ENCODE measurements at regions not wholly inside any gene's neighbourhood (a gene's known extent, or its start where the extent isn't known, plus 50 kb on each side); places are given as distances from the start of the nearest gene placed in this dataset.

- H3K4me3 Mint-ChIP-seq (ENCODE audit: unreplicated experiment) = no peak overlapping the region
- H3K9me3 Mint-ChIP-seq (ENCODE audit: unreplicated experiment) = peaks cover 4% of the 10 kb centered on the region
- H3K27ac Mint-ChIP-seq (ENCODE audit: unreplicated experiment) = no peak overlapping the region
- Histone ChIP-seq H3K9me3 (ENCODE audit: insufficient read depth, low read depth, low read length) (no peaks in the 10 kb centered on the region), H2AFZ (ENCODE audit: low read depth, low read length) (no peak overlapping the region), H3K4me1 (ENCODE audit: insufficient read depth, low read length) (no peaks in the 10 kb centered on the region), H3K27ac (ENCODE audit: low read depth, low read length) (no peak overlapping the region), H3K27me3 (ENCODE audit: insufficient read depth, low read length) (no peaks in the 10 kb centered on the region), H3K79me2 (ENCODE audit: insufficient read depth, low read length) (no peaks in the 10 kb centered on the region), H3K4me3 (ENCODE audit: insufficient read depth, low read depth, low read length) (no peak overlapping the region), H3K4me2 (ENCODE audit: low read length) (no peak overlapping the region), H3K9ac (ENCODE audit: low read length) (no peak overlapping the region), H3K36me3 (ENCODE audit: insufficient read depth, low read length) (no peaks in the 10 kb centered on the region), H4K20me1 (ENCODE audit: insufficient read depth, low read length) (no peaks in the 10 kb centered on the region)
- DNase-seq (ENCODE audit: low read depth) (no peak), FAIRE-seq (no peak)
- H3K27me3 Mint-ChIP-seq (ENCODE audit: low read depth, unreplicated experiment) = no peaks in the 10 kb centered on the region
- no peaks in the 10 kb centered on the region for H3K4me1 Mint-ChIP-seq (ENCODE audit: low read depth, unreplicated experiment)
- TF ChIP-seq EZH2 (IDR thresholded peaks at IDR 0.05; ENCODE audit: insufficient read depth, low read length) (no peak), CTCF (IDR thresholded peaks at IDR 0.05; ENCODE audit: insufficient read depth, low read depth, low read length) (no peak)
- H3K36me3 Mint-ChIP-seq (ENCODE audit: low read depth, unreplicated experiment) = no peaks in the 10 kb centered on the region
These were observed 217.7 kb upstream of the ZP4 start for GRCh38 chr1:238108417-238108816.

GRCh38 chr1:238107322-238107721 lies 216.6 kb upstream of the ZP4 start:
- Histone ChIP-seq H3K36me3 (ENCODE audit: insufficient read depth, low read length) (no peaks in the 10 kb centered on the region), H3K9ac (ENCODE audit: low read length) (no peak overlapping the region), H4K20me1 (ENCODE audit: insufficient read depth, low read length) (no peaks in the 10 kb centered on the region), H2AFZ (ENCODE audit: low read depth, low read length) (no peak overlapping the region), H3K27ac (ENCODE audit: low read depth, low read length) (no peak overlapping the region), H3K4me3 (ENCODE audit: insufficient read depth, low read depth, low read length) (no peak overlapping the region), H3K4me1 (ENCODE audit: insufficient read depth, low read length) (no peaks in the 10 kb centered on the region), H3K9me3 (ENCODE audit: insufficient read depth, low read depth, low read length) (no peaks in the 10 kb centered on the region), H3K27me3 (ENCODE audit: insufficient read depth, low read length) (no peaks in the 10 kb centered on the region), H3K79me2 (ENCODE audit: insufficient read depth, low read length) (no peaks in the 10 kb centered on the region), H3K4me2 (ENCODE audit: low read length) (no peak overlapping the region)
- Mint-ChIP-seq H3K27ac (ENCODE audit: unreplicated experiment) (no peak overlapping the region), H3K9me3 (ENCODE audit: unreplicated experiment) (peaks cover 4% of the 10 kb centered on the region), H3K36me3 (ENCODE audit: low read depth, unreplicated experiment) (no peaks in the 10 kb centered on the region), H3K27me3 (ENCODE audit: low read depth, unreplicated experiment) (no peaks in the 10 kb centered on the region), H3K4me3 (ENCODE audit: unreplicated experiment) (no peak overlapping the region), H3K4me1 (ENCODE audit: low read depth, unreplicated experiment) (no peaks in the 10 kb centered on the region)
- FAIRE-seq (no peak), DNase-seq (ENCODE audit: low read depth) (peak; percentile 14)
- TF ChIP-seq EZH2 (IDR thresholded peaks at IDR 0.05; ENCODE audit: insufficient read depth, low read length) = no peak
- TF ChIP-seq CTCF (IDR thresholded peaks at IDR 0.05; ENCODE audit: insufficient read depth, low read depth, low read length) = no peak

GRCh38 chr1:238104752-238105151 lies 214.0 kb upstream of the ZP4 start:
- Histone ChIP-seq H3K79me2 (ENCODE audit: insufficient read depth, low read length) (no peaks in the 10 kb centered on the region), H3K4me2 (ENCODE audit: low read length) (no peak overlapping the region), H2AFZ (ENCODE audit: low read depth, low read length) (no peak overlapping the region), H3K9me3 (ENCODE audit: insufficient read depth, low read depth, low read length) (no peaks in the 10 kb centered on the region), H3K4me3 (ENCODE audit: insufficient read depth, low read depth, low read length) (no peak overlapping the region), H3K36me3 (ENCODE audit: insufficient read depth, low read length) (no peaks in the 10 kb centered on the region), H3K9ac (ENCODE audit: low read length) (no peak overlapping the region), H3K27ac (ENCODE audit: low read depth, low read length) (no peak overlapping the region), H3K4me1 (ENCODE audit: insufficient read depth, low read length) (no peaks in the 10 kb centered on the region), H4K20me1 (ENCODE audit: insufficient read depth, low read length) (no peaks in the 10 kb centered on the region), H3K27me3 (ENCODE audit: insufficient read depth, low read length) (no peaks in the 10 kb centered on the region)
- no peak for FAIRE-seq
- no peak for DNase-seq (ENCODE audit: low read depth)
- Mint-ChIP-seq H3K27me3 (ENCODE audit: low read depth, unreplicated experiment) (no peaks in the 10 kb centered on the region), H3K27ac (ENCODE audit: unreplicated experiment) (no peak overlapping the region), H3K36me3 (ENCODE audit: low read depth, unreplicated experiment) (no peaks in the 10 kb centered on the region), H3K4me3 (ENCODE audit: unreplicated experiment) (no peak overlapping the region), H3K4me1 (ENCODE audit: low read depth, unreplicated experiment) (no peaks in the 10 kb centered on the region), H3K9me3 (ENCODE audit: unreplicated experiment) (peaks cover 4% of the 10 kb centered on the region)
- TF ChIP-seq CTCF (IDR thresholded peaks at IDR 0.05; ENCODE audit: insufficient read depth, low read depth, low read length) (no peak), EZH2 (IDR thresholded peaks at IDR 0.05; ENCODE audit: insufficient read depth, low read length) (no peak)

Data from astrocyte (in vitro differentiated cells and primary cell).